GM12892 (cell line): ENCODE measurements at regions not wholly inside any gene's neighbourhood (a gene's known extent, or its start where the extent isn't known, plus 50 kb on each side); places are given as distances from the start of the nearest gene placed in this dataset.
"Not testable (repeated sequence)": the region's sequence is repeated elsewhere in the genome, so short reads cannot be mapped to it uniquely, and the experiment has no call there.

Experiments used
- DNase-seq: peaks from one replicate; pipeline ENCODE4 v3.0.0; 2011; ENCODE audit not compliant: insufficient read length
- FAIRE-seq: peaks from 2 replicates; lab custom pipeline; 2011; peaks lifted over from hg19 to GRCh38; lab: Jason Lieb, UNC
- POLR2A ChIP-seq: IDR thresholded peaks from 2 replicates; pipeline ENCODE4 v1.6.1; 2011; ENCODE audit warnings: low read depth, low read length, control low read depth
- POLR2AphosphoS5 ChIP-seq: IDR thresholded peaks from 2 replicates; pipeline ENCODE4 v1.6.1; 2011; ENCODE audit warnings: low read depth, low read length, control low read depth
- TAF1 ChIP-seq: IDR thresholded peaks from 2 replicates; pipeline ENCODE4 v1.6.1; 2011; ENCODE audit warnings: low read depth, mild to moderate bottlenecking, control low read depth, low read length, borderline replicate concordance

DNA sequence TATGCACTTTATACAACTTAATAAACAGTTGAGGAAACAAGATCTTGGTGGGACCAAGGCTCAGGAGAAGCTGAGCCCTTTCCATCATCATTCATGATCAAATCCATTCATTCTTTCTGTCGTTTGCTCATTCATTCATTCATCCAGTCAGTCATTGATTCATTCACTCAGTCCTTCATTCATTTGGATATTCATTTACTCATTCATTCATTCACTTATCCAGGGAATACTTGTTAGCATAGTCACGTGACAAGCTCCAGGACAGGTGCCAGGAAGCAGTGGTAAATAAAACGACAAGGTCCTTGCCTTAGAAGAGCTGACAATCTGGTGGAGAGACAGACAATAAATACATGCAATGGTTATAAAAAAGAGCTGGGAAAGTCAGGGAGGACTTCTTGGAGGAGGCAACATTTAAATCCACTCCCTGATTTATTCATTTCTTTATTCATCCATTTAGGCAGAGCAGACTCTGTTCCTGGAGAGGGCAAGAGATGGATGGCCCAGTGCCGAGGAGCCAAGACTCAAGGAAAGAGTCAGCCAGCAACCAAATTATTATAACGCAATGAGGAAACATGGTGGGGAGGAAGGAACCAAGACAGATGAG lies 74.1 kb upstream of the CASZ1 start:
- DNase-seq: no peak
- no peak for TF ChIP-seq POLR2A
- no peak for TF ChIP-seq TAF1
- no peak for TF ChIP-seq POLR2AphosphoS5
- FAIRE-seq: no peak

DNA sequence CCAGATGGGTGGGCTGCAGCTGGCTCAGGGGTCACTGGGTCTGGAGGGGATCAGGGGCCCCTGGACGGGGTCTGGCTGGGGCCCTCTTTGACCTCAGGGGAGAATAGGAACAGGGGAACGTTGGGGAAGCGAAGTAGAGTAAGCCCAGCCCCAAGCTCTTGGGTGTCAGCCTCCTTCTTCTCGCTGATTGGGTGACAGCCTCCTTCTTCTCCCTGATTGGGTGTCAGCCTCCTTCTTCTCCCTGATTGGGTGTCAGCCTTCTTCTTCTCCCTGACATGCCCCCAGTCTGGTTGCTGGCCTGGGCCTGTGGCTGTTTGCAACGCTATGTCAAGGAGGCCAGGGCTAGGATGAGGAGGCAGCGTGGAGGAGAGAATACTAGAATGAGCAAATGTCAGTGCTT lies 76.7 kb upstream of the CASZ1 start:
- FAIRE-seq (no peak), DNase-seq (no peak)
- no peak for TF ChIP-seq TAF1
- TF ChIP-seq POLR2A: no peak
- no peak for TF ChIP-seq POLR2AphosphoS5

DNA sequence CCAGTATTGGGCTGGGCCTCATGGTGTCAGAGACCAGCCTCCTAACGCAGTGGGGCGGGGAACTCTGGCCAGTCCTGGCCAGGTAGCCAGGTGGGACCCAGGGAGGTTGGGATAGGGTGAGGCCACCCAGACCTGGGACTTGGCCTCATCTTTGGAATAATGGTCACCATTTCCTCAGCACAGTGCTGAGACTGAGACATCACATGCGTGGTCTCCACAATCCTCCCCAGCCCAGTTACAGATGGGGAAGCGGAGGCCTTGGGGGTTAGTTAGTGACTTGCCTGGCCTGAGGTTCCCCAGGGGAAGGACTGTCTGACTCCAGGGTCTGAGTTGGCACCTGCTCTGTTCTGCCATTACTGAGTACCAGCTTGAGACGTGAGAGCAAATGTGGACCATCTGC lies 77.9 kb upstream of the CASZ1 start:
- TF ChIP-seq POLR2A: no peak
- TF ChIP-seq TAF1: no peak
- TF ChIP-seq POLR2AphosphoS5: no peak
- DNase-seq (no peak), FAIRE-seq (no peak)

DNA sequence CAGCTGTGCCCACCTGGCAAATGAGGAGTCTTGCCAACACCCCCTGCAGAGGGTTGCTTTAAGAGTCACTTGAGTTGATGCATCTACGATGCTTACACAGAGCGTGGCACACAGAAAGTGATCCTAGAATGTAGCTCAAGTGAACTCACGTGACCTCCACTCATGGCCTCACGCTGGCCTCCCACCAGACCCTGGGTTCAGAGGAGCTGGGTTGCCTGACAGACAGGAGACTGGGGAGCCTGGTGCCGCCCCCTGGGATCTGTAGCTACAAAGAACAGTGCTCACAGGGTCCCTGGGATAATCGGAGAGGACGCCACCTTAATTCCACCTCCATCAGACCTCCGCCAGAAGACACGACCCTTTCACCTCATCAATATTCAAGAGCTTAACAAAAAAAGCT lies 81.4 kb upstream of the CASZ1 start:
- TF ChIP-seq POLR2AphosphoS5: no peak
- TF ChIP-seq TAF1: no peak
- TF ChIP-seq POLR2A: no peak
- no peak for DNase-seq

DNA sequence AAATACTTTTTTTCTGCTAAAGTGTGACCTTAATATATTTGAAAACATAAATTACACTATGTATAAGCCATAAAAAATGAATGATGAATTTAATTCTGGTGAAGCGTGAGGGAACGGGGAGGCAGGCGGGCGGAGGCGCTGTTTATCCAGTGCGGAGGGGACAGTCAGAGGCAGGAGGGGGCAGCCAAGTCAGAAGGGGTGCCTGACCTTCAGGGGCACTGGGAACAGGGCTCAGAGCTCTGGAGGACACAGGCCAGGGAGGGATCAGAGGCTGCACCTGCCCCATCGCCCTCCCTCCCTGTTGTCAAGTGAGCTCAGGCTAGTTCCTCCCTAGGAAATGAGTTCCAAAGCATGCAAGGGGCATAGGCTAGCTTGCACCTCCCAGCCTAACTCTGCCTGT lies 82.0 kb upstream of the CASZ1 start:
- DNase-seq (no peak), FAIRE-seq (no peak)
- TF ChIP-seq TAF1 (no peak), POLR2A (no peak), POLR2AphosphoS5 (no peak)

More for the DNA sequence above, 81.4 kb upstream of the CASZ1 start:
- no peak for FAIRE-seq

DNA sequence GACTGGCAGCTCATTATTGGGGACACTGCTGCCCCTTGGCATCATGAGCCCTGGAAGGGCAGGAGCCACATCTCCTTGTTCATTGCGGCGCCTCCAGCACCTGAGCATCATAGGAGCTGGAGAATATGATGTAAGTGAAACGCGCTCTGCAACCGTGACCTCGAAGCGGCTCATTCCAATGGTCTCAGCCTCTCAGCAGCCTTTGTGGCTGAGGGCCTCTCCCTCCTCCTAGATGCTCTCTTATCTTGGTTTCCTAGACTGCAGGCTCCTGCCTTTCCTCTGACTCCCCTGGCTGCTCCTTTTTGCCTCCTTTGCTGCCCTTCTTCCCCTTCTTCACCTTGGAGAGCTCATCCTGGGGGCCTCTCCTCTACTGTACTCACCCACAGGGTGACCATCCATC lies 83.6 kb upstream of the CASZ1 start:
- no peak for DNase-seq
- FAIRE-seq: no peak
- TF ChIP-seq TAF1 (no peak), POLR2A (no peak), POLR2AphosphoS5 (no peak)

DNA sequence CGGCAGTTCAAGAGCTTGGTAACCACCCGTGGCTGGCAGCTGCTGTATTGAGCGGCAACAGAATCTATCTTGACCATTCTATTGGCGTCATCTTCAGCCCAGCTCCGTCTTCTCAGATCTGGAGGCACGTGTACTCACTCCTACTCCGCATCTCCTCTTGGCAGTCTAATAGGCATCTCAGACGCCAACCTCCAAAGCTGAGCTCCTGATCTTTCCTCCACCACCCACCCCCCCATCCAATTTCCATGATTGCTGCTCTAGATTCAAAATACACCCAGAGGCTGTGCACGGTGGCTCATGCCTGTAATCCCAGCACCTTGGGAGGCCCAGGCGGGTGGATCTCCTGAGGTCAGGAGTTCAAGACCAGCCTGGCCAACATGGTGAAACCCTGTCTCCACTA lies 84.6 kb upstream of the CASZ1 start:
- no peak for DNase-seq
- no peak for TF ChIP-seq TAF1
- TF ChIP-seq POLR2AphosphoS5: no peak
- FAIRE-seq: no peak

DNA sequence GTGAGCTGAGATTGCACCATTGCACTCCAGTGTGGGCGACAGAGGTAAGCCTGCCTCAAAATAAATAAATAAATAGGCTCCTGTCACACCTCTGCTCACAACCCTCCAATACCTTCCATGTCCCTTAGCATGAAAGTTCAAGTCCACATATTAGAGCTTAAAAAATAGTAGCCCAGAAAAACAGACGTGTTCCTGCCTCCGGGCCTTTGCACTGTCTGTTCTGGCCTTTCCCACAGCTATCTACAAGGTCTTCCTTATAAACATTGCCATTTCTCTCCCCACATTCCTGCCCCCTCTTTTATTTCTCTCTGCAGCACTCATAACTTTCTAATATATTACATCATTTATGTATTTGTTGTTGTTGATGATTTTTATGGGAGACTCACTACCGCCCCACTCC lies 85.6 kb upstream of the CASZ1 start:
- no peak for FAIRE-seq
- TF ChIP-seq POLR2A (no peak), POLR2AphosphoS5 (no peak), TAF1 (no peak)
- no peak for DNase-seq

DNA sequence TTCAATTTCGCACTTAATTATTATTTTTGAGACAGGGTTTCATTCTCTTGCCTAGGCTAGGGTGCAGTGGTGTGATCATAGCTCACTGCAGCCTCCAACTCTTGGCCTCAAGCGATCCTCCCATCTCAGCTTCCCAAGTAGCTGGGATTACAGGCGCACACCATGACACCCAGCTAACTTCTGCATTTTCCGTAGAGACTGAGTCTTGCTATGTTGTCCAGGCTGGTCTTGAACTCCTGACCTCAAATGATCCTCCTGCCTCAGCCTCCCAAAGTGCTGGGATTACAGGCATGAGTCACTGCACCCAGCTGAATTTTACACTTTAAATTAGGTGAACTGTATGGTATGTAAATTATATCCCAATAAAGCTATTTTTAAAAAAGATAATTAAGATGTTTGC lies 90.6 kb upstream of the CASZ1 start:
- not testable (repeated sequence) for FAIRE-seq, DNase-seq

DNA sequence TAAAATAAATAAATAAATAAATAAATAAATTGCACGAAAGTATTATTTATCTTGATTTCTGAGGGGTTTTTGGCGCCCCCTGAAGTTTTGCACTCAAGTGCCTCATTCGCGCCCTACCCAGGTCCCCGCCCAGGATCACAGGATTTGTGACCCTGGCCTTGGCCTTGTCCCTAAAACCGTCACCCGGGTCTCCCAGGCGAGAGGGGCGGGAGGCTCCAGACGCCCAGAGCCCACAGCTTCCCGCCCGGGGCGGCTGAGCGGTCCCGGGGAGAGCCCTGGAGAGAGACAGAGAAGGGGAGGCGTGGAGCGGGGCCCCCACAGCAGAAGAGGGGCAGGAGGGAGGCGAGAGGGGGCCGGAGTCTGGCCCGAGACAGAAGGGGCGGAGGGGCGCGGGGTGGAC lies 91.8 kb upstream of the CASZ1 start:
- no peak for FAIRE-seq
- DNase-seq: no peak

DNA sequence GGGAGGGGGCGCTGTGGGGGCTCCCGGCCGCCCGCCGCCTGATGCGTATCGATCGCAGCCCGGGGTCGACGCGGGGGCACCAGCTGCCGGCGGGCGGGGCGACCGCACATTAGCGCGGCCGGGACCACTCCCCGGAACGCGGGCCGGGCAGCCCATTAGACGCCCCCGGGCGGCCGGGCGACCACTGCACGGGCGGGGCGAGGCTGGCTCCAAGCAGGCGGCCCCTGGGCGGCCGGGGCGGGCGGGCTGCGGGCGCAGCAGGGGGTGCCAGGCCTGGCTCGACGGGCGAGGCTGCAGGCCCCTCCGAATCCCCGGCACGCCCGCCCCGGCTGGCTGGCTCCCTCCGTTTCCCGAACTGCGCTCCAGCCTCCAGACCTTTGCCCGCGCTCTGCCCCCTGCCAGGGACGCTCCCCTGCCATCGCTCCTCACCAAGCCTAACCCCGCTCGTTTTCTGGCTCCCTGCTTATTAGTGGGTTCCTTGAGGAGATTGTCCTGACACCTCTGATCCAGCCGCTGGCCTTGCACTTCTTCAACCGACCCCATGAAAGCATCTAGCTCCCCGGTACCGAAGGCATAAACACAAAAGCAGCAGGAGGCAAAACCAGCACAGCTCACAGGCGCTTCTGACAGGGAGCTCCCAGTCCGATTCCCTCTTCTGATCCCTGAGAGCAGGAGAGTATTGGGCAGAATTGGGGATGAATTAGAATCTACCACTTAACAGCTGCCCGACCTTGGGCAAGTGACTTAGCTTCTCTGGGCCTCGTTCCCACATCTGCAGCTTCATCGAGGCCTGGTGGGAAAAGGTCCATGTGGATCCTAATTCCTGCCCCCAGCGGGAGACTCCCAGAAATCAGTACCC lies 92.6 kb upstream of the CASZ1 start:
- FAIRE-seq: no peak
- TF ChIP-seq POLR2AphosphoS5: no peak
- TF ChIP-seq TAF1: no peak
- TF ChIP-seq POLR2A: no peak
- no peak for DNase-seq

More for the DNA sequence above, 91.8 kb upstream of the CASZ1 start:
- TF ChIP-seq TAF1 (no peak), POLR2A (no peak), POLR2AphosphoS5 (no peak)

DNA sequence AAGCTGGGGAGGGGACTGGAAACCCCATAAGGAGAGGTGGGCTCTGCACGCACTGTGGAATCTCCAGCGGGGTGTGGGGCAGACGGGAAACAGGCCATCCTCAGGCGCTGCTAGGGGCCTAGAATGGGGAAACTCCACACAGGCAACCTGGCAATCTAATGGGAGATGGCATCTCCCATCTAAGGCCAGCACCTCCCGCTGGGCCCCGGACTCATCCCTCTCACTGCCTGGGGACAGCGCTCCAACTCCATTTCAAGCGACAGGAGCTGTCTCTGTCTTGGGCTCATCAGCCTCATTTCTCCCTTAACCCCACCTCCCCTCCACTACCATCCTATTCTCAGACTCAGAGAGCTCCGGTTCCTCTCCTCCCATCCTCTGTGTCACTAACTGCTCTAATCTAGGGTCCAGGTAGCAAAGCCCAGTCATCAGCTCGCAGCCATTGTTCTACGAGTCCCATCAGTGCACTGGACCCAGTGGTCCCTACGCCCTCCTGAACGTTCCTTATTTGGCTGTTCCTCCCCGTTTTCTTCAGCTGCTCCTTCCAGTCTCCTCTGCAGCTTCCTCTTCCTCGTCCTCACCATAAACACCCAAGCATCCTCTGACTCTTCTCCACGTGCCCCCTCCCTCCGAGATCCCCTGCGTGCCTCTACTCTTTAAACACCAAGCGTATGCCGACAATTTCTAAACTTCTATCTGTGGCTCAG lies 93.4 kb upstream of the CASZ1 start:
- no peak for FAIRE-seq
- no peak for TF ChIP-seq POLR2A
- no peak for TF ChIP-seq TAF1
- TF ChIP-seq POLR2AphosphoS5: no peak
- no peak for DNase-seq
